ENCODE measurements at regions not wholly inside any gene's neighbourhood (a gene's known extent, or its start where the extent isn't known, plus 50 kb on each side); places are given as distances from the start of the nearest gene placed in this dataset.

GRCh38 chr3:145900056-145900829, 260.7 kb downstream of the PLOD2 start:
- H3K36me3 ChIP-seq (replicated peaks in 1 of 2; ENCODE audit: control insufficient read depth in 1 of 2, insufficient read depth in 2 of 2, low read length in 2 of 2) = no peaks in the 10 kb centered on the region
- H3K9ac ChIP-seq (ENCODE audit: insufficient read depth, low read length, poor library complexity, severe bottlenecking) = no peak overlapping the region
- no peak overlapping the region for H2AFZ ChIP-seq (ENCODE audit: insufficient read depth, low read depth, low read length, poor library complexity, severe bottlenecking)
- no peak overlapping the region for H3K4me3 Mint-ChIP-seq
- H3K27me3 ChIP-seq (ENCODE audit: control insufficient read depth in 2 of 2, insufficient read depth in 2 of 2, low read length in 2 of 2) = no peaks in the 10 kb centered on the region
- intact Hi-C loops (cut with micrococcal nuclease) = no loop called here
- H3K27ac Mint-ChIP-seq = peak overlapping the region in 1 of 7 donors; percentile 63
- H3K79me2 ChIP-seq (ENCODE audit: insufficient read depth, low read length) = no peaks in the 10 kb centered on the region
- H3K27ac ChIP-seq (ENCODE audit: low read depth in 1 of 2, low read length in 2 of 2) = no peak overlapping the region
- TF ChIP-seq CTCF (IDR thresholded peaks at IDR 0.05) = no peak
- no peaks in the 10 kb centered on the region for H3K4me1 Mint-ChIP-seq
- WGBS (ENCODE audit: insufficient coverage) = 100% methylated on average over 1 of the region's 3 CpGs
- no peaks in the 10 kb centered on the region for H3K36me3 Mint-ChIP-seq
- H3K9me3 Mint-ChIP-seq = peaks cover 0 to 7% (median 2%) of the 10 kb centered on the region in 7 donors
- no peaks in the 10 kb centered on the region for H3K27me3 Mint-ChIP-seq (ENCODE audit: low read depth in 3 of 3)
- no peak overlapping the region for H3K4me2 ChIP-seq (replicated peaks; ENCODE audit: extremely low read depth, low read length, poor library complexity, severe bottlenecking)
- peaks cover 0 to 17% of the 10 kb centered on the region in 2 donors for H3K9me3 ChIP-seq (replicated peaks in 1 of 2; ENCODE audit: control insufficient read depth in 1 of 2, insufficient read depth in 1 of 2, low read length in 2 of 2)
- DNase-seq = no peak
- H4K20me1 ChIP-seq (ENCODE audit: insufficient read depth, low read length) = no peaks in the 10 kb centered on the region
- no peaks in the 10 kb centered on the region for H3K4me1 ChIP-seq (ENCODE audit: control insufficient read depth in 1 of 2, insufficient read depth in 2 of 2, low read length in 2 of 2)
- H3K4me3 ChIP-seq (replicated peaks in 1 of 3; ENCODE audit: low read depth in 2 of 3, low read length in 3 of 3) = no peak overlapping the region

GRCh38 chr3:145902166-145902565, 258.8 kb downstream of the PLOD2 start:
- H3K27ac Mint-ChIP-seq = no peak overlapping the region

More at GRCh38 chr3:145902166-145902565, 258.8 kb downstream of the PLOD2 start:
- H3K4me2 ChIP-seq (replicated peaks; ENCODE audit: extremely low read depth, low read length, poor library complexity, severe bottlenecking) = no peak overlapping the region
- no peak for DNase-seq
- H3K27me3 ChIP-seq (ENCODE audit: control insufficient read depth in 2 of 2, insufficient read depth in 2 of 2, low read length in 2 of 2) = no peaks in the 10 kb centered on the region
- no peak overlapping the region for H3K9ac ChIP-seq (ENCODE audit: insufficient read depth, low read length, poor library complexity, severe bottlenecking)
- no peaks in the 10 kb centered on the region for H3K27me3 Mint-ChIP-seq (ENCODE audit: low read depth in 3 of 3)
- no peak overlapping the region for H3K27ac ChIP-seq (ENCODE audit: low read depth in 1 of 2, low read length in 2 of 2)
- H3K4me3 ChIP-seq (replicated peaks in 1 of 3; ENCODE audit: low read depth in 2 of 3, low read length in 3 of 3) = no peak overlapping the region
- H3K4me1 Mint-ChIP-seq = no peaks in the 10 kb centered on the region
- H3K9me3 ChIP-seq (replicated peaks in 1 of 2; ENCODE audit: control insufficient read depth in 1 of 2, insufficient read depth in 1 of 2, low read length in 2 of 2) = peaks cover 0 to 17% of the 10 kb centered on the region in 2 donors
- H3K4me3 Mint-ChIP-seq = no peak overlapping the region
- WGBS (ENCODE audit: insufficient coverage) = no CpG with 5 or more reads among the region's 1 CpG
- H3K79me2 ChIP-seq (ENCODE audit: insufficient read depth, low read length) = no peaks in the 10 kb centered on the region
- no peaks in the 10 kb centered on the region for H4K20me1 ChIP-seq (ENCODE audit: insufficient read depth, low read length)
- no peak for TF ChIP-seq CTCF (IDR thresholded peaks at IDR 0.05)
- H2AFZ ChIP-seq (ENCODE audit: insufficient read depth, low read depth, low read length, poor library complexity, severe bottlenecking) = no peak overlapping the region
- intact Hi-C loops (cut with micrococcal nuclease) = no loop called here
- H3K9me3 Mint-ChIP-seq = peaks cover 0 to 7% (median 2%) of the 10 kb centered on the region in 7 donors
- H3K36me3 ChIP-seq (replicated peaks in 1 of 2; ENCODE audit: control insufficient read depth in 1 of 2, insufficient read depth in 2 of 2, low read length in 2 of 2) = no peaks in the 10 kb centered on the region
- H3K36me3 Mint-ChIP-seq = no peaks in the 10 kb centered on the region
- no peaks in the 10 kb centered on the region for H3K4me1 ChIP-seq (ENCODE audit: control insufficient read depth in 1 of 2, insufficient read depth in 2 of 2, low read length in 2 of 2)

Measured in CD14-positive monocyte (primary cell).